ENCODE measurements at regions not wholly inside any gene's neighbourhood (a gene's known extent, or its start where the extent isn't known, plus 50 kb on each side); places are given as distances from the start of the nearest gene placed in this dataset.

GRCh38 chr15:69951256-69951897 lies 146.3 kb downstream of the TLE3 start:
- no peak for ATAC-seq
- H3K36me3 ChIP-seq, result no peaks in the 10 kb centered on the region
- TF ChIP-seq EP300 (IDR thresholded peaks at IDR 0.05), result no peak
- TF ChIP-seq CTCF (IDR thresholded peaks at IDR 0.05), result no peak
- no peak for TF ChIP-seq POLR2AphosphoS5 (IDR thresholded peaks at IDR 0.05)
- no peak for TF ChIP-seq POLR2A (IDR thresholded peaks at IDR 0.05)
- H3K4me1 ChIP-seq, result no peaks in the 10 kb centered on the region
- H3K27me3 ChIP-seq, result peaks cover 12% of the 10 kb centered on the region
- H3K4me3 ChIP-seq, result no peak overlapping the region
- H3K9me3 ChIP-seq, result no peaks in the 10 kb centered on the region
- no peak overlapping the region for H3K27ac ChIP-seq
- 79 to 86% methylated on average over 2 of the region's 2 CpGs for WGBS, 2 donors (ENCODE audit: low coverage in 1 of 2)

DNA sequence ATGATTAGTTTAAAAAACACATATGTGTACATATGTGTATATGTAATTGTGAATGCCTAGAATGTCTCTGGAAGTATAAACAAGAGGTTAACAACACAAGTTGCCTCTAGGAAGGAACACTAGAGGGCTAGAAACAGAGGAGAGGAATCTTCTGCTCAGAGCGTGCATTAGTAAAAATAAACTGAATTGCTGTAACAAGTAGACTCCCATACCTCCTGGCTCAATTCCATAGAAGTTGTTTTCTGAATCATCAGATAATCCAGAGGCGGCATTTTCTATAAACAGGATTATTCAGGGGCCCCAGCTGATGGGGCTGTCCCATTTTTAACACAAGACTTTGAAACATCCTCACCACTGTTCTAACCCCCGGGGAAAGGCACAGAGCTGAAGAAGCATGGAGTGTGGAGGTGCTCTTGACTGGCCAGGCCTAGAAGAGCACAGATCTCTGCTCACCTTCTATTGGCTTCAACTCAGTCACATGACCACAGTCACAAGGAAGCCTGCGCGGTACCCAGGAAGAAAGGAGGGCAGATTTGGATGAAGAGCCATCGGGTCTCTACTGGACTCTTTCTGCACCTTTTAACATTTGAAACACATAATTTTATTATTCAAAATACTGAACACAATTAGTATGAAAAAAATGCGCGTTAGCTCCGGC lies 145.7 kb downstream of the TLE3 start:
- TF ChIP-seq CTCF (IDR thresholded peaks at IDR 0.05), result no peak
- no peak for TF ChIP-seq EP300 (IDR thresholded peaks at IDR 0.05)
- no peak for TF ChIP-seq POLR2AphosphoS5 (IDR thresholded peaks at IDR 0.05)
- TF ChIP-seq POLR2A (IDR thresholded peaks at IDR 0.05), result no peak
- 79 to 86% methylated on average over 9 of the region's 9 CpGs for WGBS, 2 donors (ENCODE audit: low coverage in 1 of 2)

DNA sequence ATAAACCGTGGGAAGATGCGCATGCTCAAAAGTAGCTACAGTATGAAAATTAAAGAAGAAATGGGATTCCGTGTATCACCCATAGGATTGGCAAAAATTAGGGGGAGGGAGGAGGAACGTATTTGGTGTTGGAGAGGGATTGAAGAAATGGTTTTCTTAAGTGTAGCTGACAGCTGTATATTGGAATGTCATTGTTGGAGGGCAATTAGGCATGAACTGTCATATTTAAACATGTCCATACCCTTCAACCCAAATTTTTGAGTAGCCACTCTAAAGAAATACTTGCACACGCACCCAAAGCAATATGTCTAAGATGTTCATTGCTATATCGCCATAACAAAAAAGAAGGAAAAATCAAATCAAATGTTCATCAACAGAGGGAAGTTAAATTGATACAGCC lies 144.7 kb downstream of the TLE3 start:
- H3K27me3 ChIP-seq, result peaks cover 12% of the 10 kb centered on the region
- H3K27ac ChIP-seq, result no peak overlapping the region
- H3K9me3 ChIP-seq, result no peaks in the 10 kb centered on the region
- H3K36me3 ChIP-seq, result no peaks in the 10 kb centered on the region
- H3K4me3 ChIP-seq, result no peak overlapping the region
- 86 to 89% methylated on average over 3 to 6 of the region's 6 CpGs for WGBS, 2 donors (ENCODE audit: low coverage in 1 of 2)
- no peak for TF ChIP-seq CTCF (IDR thresholded peaks at IDR 0.05)
- TF ChIP-seq POLR2A (IDR thresholded peaks at IDR 0.05), result no peak
- no peak for TF ChIP-seq EP300 (IDR thresholded peaks at IDR 0.05)
- no peak for TF ChIP-seq POLR2AphosphoS5 (IDR thresholded peaks at IDR 0.05)
- no peak for ATAC-seq
- H3K4me1 ChIP-seq, result no peaks in the 10 kb centered on the region

More for the DNA sequence above, 145.7 kb downstream of the TLE3 start:
- Histone ChIP-seq H3K27ac (no peak overlapping the region), H3K27me3 (peaks cover 12% of the 10 kb centered on the region), H3K36me3 (no peaks in the 10 kb centered on the region), H3K4me3 (no peak overlapping the region), H3K9me3 (no peaks in the 10 kb centered on the region), H3K4me1 (no peaks in the 10 kb centered on the region)
- no peak for ATAC-seq

- H3K36me3 ChIP-seq, result no peaks in the 10 kb centered on the region
- peaks cover 12% of the 10 kb centered on the region for H3K27me3 ChIP-seq
- no peak overlapping the region for H3K27ac ChIP-seq
- WGBS, 2 donors (ENCODE audit: low coverage in 1 of 2), result 83 to 90% methylated on average over 1 of the region's 2 CpGs
- no peaks in the 10 kb centered on the region for H3K9me3 ChIP-seq
- H3K4me1 ChIP-seq, result no peaks in the 10 kb centered on the region
- no peak for ATAC-seq
- TF ChIP-seq POLR2AphosphoS5 (IDR thresholded peaks at IDR 0.05) (no peak), POLR2A (IDR thresholded peaks at IDR 0.05) (no peak), EP300 (IDR thresholded peaks at IDR 0.05) (no peak), CTCF (IDR thresholded peaks at IDR 0.05) (no peak)
- no peak overlapping the region for H3K4me3 ChIP-seq
Measured at GRCh38 chr15:69953816-69954215, 143.9 kb downstream of the TLE3 start.

DNA sequence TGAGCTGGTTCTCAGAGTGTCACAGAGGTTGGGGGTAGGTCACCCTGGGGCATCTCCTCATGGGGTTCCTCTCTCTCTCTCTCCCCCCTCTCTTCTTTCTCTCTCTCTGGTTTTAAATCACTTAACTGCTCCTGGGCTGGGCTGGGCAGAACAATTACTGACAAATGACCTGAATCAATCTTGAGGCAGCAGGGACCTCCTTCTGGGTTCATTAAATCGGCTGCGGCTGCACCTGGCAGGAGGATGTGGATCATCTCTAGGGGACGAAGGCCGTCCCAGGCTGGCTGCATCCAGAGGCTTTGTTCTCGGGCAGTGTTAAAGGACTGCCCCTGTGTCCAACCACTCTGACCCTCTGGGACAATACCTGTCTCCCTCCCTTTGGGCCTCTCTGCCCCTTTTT lies 143.1 kb downstream of the TLE3 start:
- no peaks in the 10 kb centered on the region for H3K9me3 ChIP-seq
- H3K4me1 ChIP-seq, result no peaks in the 10 kb centered on the region
- TF ChIP-seq POLR2A (IDR thresholded peaks at IDR 0.05) (no peak), CTCF (IDR thresholded peaks at IDR 0.05) (no peak), EP300 (IDR thresholded peaks at IDR 0.05) (no peak)
- H3K27me3 ChIP-seq, result peaks cover 12% of the 10 kb centered on the region
- H3K27ac ChIP-seq, result no peak overlapping the region
- WGBS, 2 donors (ENCODE audit: low coverage in 1 of 2), result 69% methylated on average over 5 of the region's 5 CpGs; no CpG with 5 or more reads in 1 of the 2 donors
- ATAC-seq, result no peak
- H3K36me3 ChIP-seq, result no peaks in the 10 kb centered on the region
- H3K4me3 ChIP-seq, result no peak overlapping the region

Data from gastroesophageal sphincter (tissue), 4 donors.